IMR-90 (cell line): ENCODE measurements at regions not wholly inside any gene's neighbourhood (a gene's known extent, or its start where the extent isn't known, plus 50 kb on each side); places are given as distances from the start of the nearest gene placed in this dataset.

Experiments used
- ATAC-seq: fragments of 200-7000 bp; cut with Tn5 transposase; 2 replicates; pipeline ENCODE4 v1.9.1; 2020; ENCODE audit warnings: low read depth, mild to moderate bottlenecking, moderate library complexity
- BruUV-seq: library from RNA; stranded (reverse); fragments of 400-500 nt; replicated peaks from 2 replicates; lab custom pipeline; 2021; lab: Mats Ljungman, UMichigan
- CTCF ChIA-PET: fragments of 300-600 bp; formaldehyde crosslinking; extraction: SDS; loops from one replicate; lab custom pipeline; 2021; ENCODE audit warnings: antibody characterized with exemption; lab: Yijun Ruan, JAX
- POLR2A ChIA-PET: fragments of 300-600 bp; sonication (Branson Sonifier 250); formaldehyde crosslinking; loops from one replicate; lab custom pipeline; 2022; ENCODE audit warnings: antibody characterized with exemption; ENCODE audit not compliant: unreplicated experiment; lab: Charles Lee
- DNase-seq: peaks from one replicate; pipeline ENCODE4 v3.0.0; 2013
- H2AFZ ChIP-seq: replicated peaks from 2 replicates; pipeline ENCODE3; 2013; ENCODE audit warnings: low read length, mild to moderate bottlenecking; ENCODE audit not compliant: poor library complexity
- H2AK5ac ChIP-seq: 2 replicates; pipeline ENCODE4 v1.6.1; 2013; ENCODE audit warnings: low read depth, low read length, inconsistent platforms
- H2AK9ac ChIP-seq: replicated peaks from 2 replicates; pipeline ENCODE3; 2013; ENCODE audit warnings: mild to moderate bottlenecking, low read depth, low read length, moderate library complexity; ENCODE audit not compliant: poor library complexity
- H2BK120ac ChIP-seq: 2 replicates; pipeline ENCODE4 v1.6.1; 2013; ENCODE audit warnings: low read depth, low read length, inconsistent platforms
- H2BK15ac ChIP-seq: 3 replicates; pipeline ENCODE4 v1.6.1; 2013; ENCODE audit warnings: low read depth, low read length, inconsistent platforms
- H2BK20ac ChIP-seq: 2 replicates; pipeline ENCODE4 v1.6.1; 2013; ENCODE audit warnings: low read depth, mild to moderate bottlenecking, inconsistent platforms, low read length, moderate library complexity
- H2BK5ac ChIP-seq: 2 replicates; pipeline ENCODE4 v1.6.1; 2013; ENCODE audit warnings: mild to moderate bottlenecking, low read depth, low read length, inconsistent platforms; ENCODE audit not compliant: poor library complexity, severe bottlenecking
- H3K14ac ChIP-seq: replicated peaks from 2 replicates; pipeline ENCODE4 v1.6.1; 2013; ENCODE audit warnings: low read depth, low read length, inconsistent platforms
- H3K18ac ChIP-seq: 2 replicates; pipeline ENCODE4 v1.6.1; 2013; ENCODE audit warnings: low read depth, low read length, control low read depth
- H3K23ac ChIP-seq: 2 replicates; pipeline ENCODE4 v1.6.1; 2013; ENCODE audit warnings: low read depth, low read length, inconsistent platforms
- H3K27ac ChIP-seq: 2 replicates; pipeline ENCODE4 v1.5.1; 2013; ENCODE audit warnings: mild to moderate bottlenecking, control low read depth, low read length; ENCODE audit not compliant: insufficient read depth
- H3K27me3 ChIP-seq: 2 replicates; pipeline ENCODE4 v1.6.1; 2013; ENCODE audit warnings: low read length; ENCODE audit not compliant: control insufficient read depth, insufficient read depth
- H3K36me3 ChIP-seq: 2 replicates; pipeline ENCODE4 v1.6.1; 2013; ENCODE audit warnings: low read length, mixed read lengths; ENCODE audit not compliant: control insufficient read depth, insufficient read depth
- H3K4ac ChIP-seq: 2 replicates; pipeline ENCODE4 v1.6.1; 2013; ENCODE audit warnings: low read depth, low read length, inconsistent platforms
- H3K4me1 ChIP-seq: 2 replicates; pipeline ENCODE4 v1.6.1; 2013; ENCODE audit warnings: low read length, mixed read lengths; ENCODE audit not compliant: control insufficient read depth, insufficient read depth
- H3K4me2 ChIP-seq: 2 replicates; pipeline ENCODE4 v1.6.1; 2013; ENCODE audit warnings: low read depth, mild to moderate bottlenecking, control low read depth, low read length, moderate library complexity
- H3K4me3 ChIP-seq: 2 replicates; pipeline ENCODE4 v1.5.1; 2013; ENCODE audit warnings: low read depth, mild to moderate bottlenecking, control low read depth, low read length, moderate library complexity; ENCODE audit not compliant: insufficient read depth
- H3K56ac ChIP-seq: 2 replicates; pipeline ENCODE4 v1.6.1; 2013; ENCODE audit warnings: low read length, inconsistent platforms; ENCODE audit not compliant: insufficient read depth; ENCODE audit errors: extremely low read depth
- H3K79me1 ChIP-seq, 2 experiments: 2 replicates each; pipeline ENCODE4 v1.6.1; 2013; ENCODE audit warnings: low read length in 2 of 2, inconsistent platforms in 1 of 2, low read depth in 1 of 2
- H3K9ac ChIP-seq: 2 replicates; pipeline ENCODE4 v1.6.1; 2013; ENCODE audit warnings: low read depth, low read length, control low read depth
- H3K9me1 ChIP-seq: 2 replicates; pipeline ENCODE4 v1.6.1; 2013; ENCODE audit warnings: low read length, inconsistent platforms; ENCODE audit not compliant: insufficient read depth
- H3K9me3 ChIP-seq: 2 replicates; pipeline ENCODE4 v1.6.1; 2013; ENCODE audit warnings: low read length; ENCODE audit not compliant: control insufficient read depth, insufficient read depth
- H4K20me1 ChIP-seq: 2 replicates; pipeline ENCODE4 v1.6.1; 2013; ENCODE audit warnings: low read length, inconsistent platforms; ENCODE audit not compliant: insufficient read depth
- H4K5ac ChIP-seq: 2 replicates; pipeline ENCODE4 v1.6.1; 2013; ENCODE audit warnings: mild to moderate bottlenecking, low read depth, low read length, control low read depth
- H4K8ac ChIP-seq, 2 experiments: 2 replicates each; pipeline ENCODE4 v1.6.1; 2013; ENCODE audit warnings: low read depth in 2 of 2, low read length in 2 of 2, control low read depth in 1 of 2, inconsistent platforms in 1 of 2
- H4K91ac ChIP-seq: 2 replicates; pipeline ENCODE4 v1.6.1; 2013; ENCODE audit warnings: low read depth, low read length, inconsistent platforms; ENCODE audit not compliant: insufficient read depth
- BHLHE40 ChIP-seq: fragments of 150-350 bp; IDR thresholded peaks from 2 replicates; pipeline ENCODE4 v1.6.1; 2016; ENCODE audit warnings: mild to moderate bottlenecking, low read depth, low read length
- CEBPB ChIP-seq: IDR thresholded peaks from 2 replicates; pipeline ENCODE4 v1.6.1; 2012; ENCODE audit warnings: low read depth, low read length, improper control_type of control experiment
- CHD1 ChIP-seq: IDR thresholded peaks from 2 replicates; pipeline ENCODE4 v1.6.1; 2012; ENCODE audit warnings: low read depth, low read length, improper control_type of control experiment
- FOS ChIP-seq: fragments of 150-350 bp; IDR thresholded peaks from 2 replicates; pipeline ENCODE4 v1.6.1; 2016; ENCODE audit warnings: low read depth, low read length
- MAFK ChIP-seq: IDR thresholded peaks from 2 replicates; pipeline ENCODE4 v1.6.1; 2012; ENCODE audit warnings: low read depth, low read length, improper control_type of control experiment
- MXI1 ChIP-seq: IDR thresholded peaks from 2 replicates; pipeline ENCODE4 v1.6.1; 2012; ENCODE audit warnings: low read depth, mild to moderate bottlenecking, low read length, moderate library complexity, borderline replicate concordance
- POLR2A ChIP-seq: IDR thresholded peaks from 2 replicates; pipeline ENCODE4 v1.6.1; 2012; ENCODE audit warnings: mild to moderate bottlenecking, low read depth, low read length
- RFX5 ChIP-seq: IDR thresholded peaks from 2 replicates; pipeline ENCODE4 v1.8.0; 2012; ENCODE audit warnings: low read depth, mild to moderate bottlenecking, low read length, moderate library complexity
- SMC3 ChIP-seq: fragments of 150-350 bp; IDR thresholded peaks from 2 replicates; pipeline ENCODE4 v1.6.1; 2016; ENCODE audit warnings: low read depth, mild to moderate bottlenecking, antibody characterized with exemption, low read length, moderate library complexity
- USF2 ChIP-seq: fragments of 150-350 bp; IDR thresholded peaks from 2 replicates; pipeline ENCODE4 v1.6.1; 2017; ENCODE audit warnings: mild to moderate bottlenecking, antibody characterized with exemption, low read length, low read depth
- WGBS, 2 experiments: methylation state at CpG; one replicate each; pipeline versions ENCODE4 v1.1.5 to v1.1.7; 2013; ENCODE audit warnings: missing lambda C conversion rate in 2 of 2; ENCODE audit not compliant: insufficient read length in 1 of 2; ENCODE audit errors: extremely low coverage in 2 of 2; 5-methylcytosine and 5-hydroxymethylcytosine counted together
- dilution Hi-C: fragments of 300-500 bp; cut with HindIII; formaldehyde crosslinking; loops from one replicate; pipeline ENCODE4 v1.14.3; 2018; ENCODE audit warnings: low sequenced_read_pairs; ENCODE audit not compliant: unreplicated experiment
- in situ Hi-C: fragments of 300-500 bp; cut with MboI; formaldehyde crosslinking; loops from 3 replicates; pipeline ENCODE4 v1.14.3; 2019; ENCODE audit warnings: low sequenced_read_pairs, inconsistent platforms, mixed read lengths
- intact Hi-C: fragments of 100-400 bp; cut with micrococcal nuclease; formaldehyde crosslinking; loops from 2 replicates; pipeline ENCODE4 v1.10.0; 2022

- H3K4me1 ChIP-seq: no peaks in the 10 kb centered on the region
- no peaks in the 10 kb centered on the region for H3K9me3 ChIP-seq
- H4K91ac ChIP-seq: no peak overlapping the region
- no peaks in the 10 kb centered on the region for H3K27me3 ChIP-seq
- ChIA-PET POLR2A (no interaction called here), CTCF (no interaction called here)
- 69% methylated on average over 2 of the region's 5 CpGs; no CpG with 5 or more reads in 1 of the 2 experiments for WGBS, 2 experiments
- dilution Hi-C loops: no loop called here
- no peak overlapping the region for H2BK20ac ChIP-seq
- H2AK9ac ChIP-seq: no peak overlapping the region
- H3K23ac ChIP-seq: no peak overlapping the region
- H3K4me2 ChIP-seq: no peak overlapping the region
- no peaks in the 10 kb centered on the region for H3K79me1 ChIP-seq
- no peak overlapping the region for H2BK120ac ChIP-seq
- no peak overlapping the region for H4K5ac ChIP-seq
- H2BK5ac ChIP-seq: no peak overlapping the region
- no peak overlapping the region for H3K14ac ChIP-seq
- DNase-seq: no peak
- no peak overlapping the region for H3K9ac ChIP-seq
- H3K56ac ChIP-seq: no peak overlapping the region
- TF ChIP-seq CHD1 (no peak), CEBPB (no peak), USF2 (no peak), BHLHE40 (no peak), MAFK (no peak), POLR2A (no peak), SMC3 (no peak), RFX5 (no peak), FOS (no peak), MXI1 (no peak)
- no peak overlapping the region for H2BK15ac ChIP-seq
- no peak overlapping the region for H3K4me3 ChIP-seq
- in situ Hi-C loops: loop anchor here (5.0 kb wide), 1 partner anchor 834 kb away; no protein-coding TSS in a partner anchor
- H3K4ac ChIP-seq: no peak overlapping the region
- no peak overlapping the region for H2AK5ac ChIP-seq
- no peak for ATAC-seq
- BruUV-seq: no TSS peak
- H3K36me3 ChIP-seq: no peaks in the 10 kb centered on the region
- H3K18ac ChIP-seq: no peak overlapping the region
- no peak overlapping the region for H2AFZ ChIP-seq
- no peak overlapping the region for H4K8ac ChIP-seq
- H3K27ac ChIP-seq: no peak overlapping the region
- no peaks in the 10 kb centered on the region for H4K20me1 ChIP-seq
- H3K9me1 ChIP-seq: no peaks in the 10 kb centered on the region
- intact Hi-C loops: loop anchor here (5.0 to 10.0 kb wide), 2 partner anchors 659 to 1202 kb away; no protein-coding TSS in a partner anchor
Observed at GRCh38 chr13:78976696-78977095, 317.7 kb upstream of the OBI1 start.
